ENCODE measurements at regions not wholly inside any gene's neighbourhood (a gene's known extent, or its start where the extent isn't known, plus 50 kb on each side); places are given as distances from the start of the nearest gene placed in this dataset.

- TF ChIP-seq CTCF (IDR thresholded peaks at IDR 0.05) (no peak), MYC (IDR thresholded peaks at IDR 0.05; ENCODE audit: borderline replicate concordance, low read length) (no peak), SREBF2 (IDR thresholded peaks at IDR 0.05) (no peak)
These were observed 63.0 kb upstream of the HHIP start for GRCh38 chr4:144582975-144583374.

Data from A549 (cell line).